Loucy (cell line): ENCODE measurements at regions not wholly inside any gene's neighbourhood (a gene's known extent, or its start where the extent isn't known, plus 50 kb on each side); places are given as distances from the start of the nearest gene placed in this dataset.

ENCODE experiments used
- CTCF ChIP-seq: fragments of 200-600 bp; sonication (generic); conservative IDR thresholded peaks from 2 replicates; pipeline ENCODE4 v1.5.1; 2014; ENCODE audit warnings: mild to moderate bottlenecking, antibody characterized with exemption, low read length
- EZH2phosphoT487 ChIP-seq: fragments of 200-600 bp; IDR thresholded peaks from 2 replicates; pipeline ENCODE4 v1.6.1; 2018; ENCODE audit warnings: antibody characterized with exemption, mild to moderate bottlenecking, moderate library complexity, borderline replicate concordance

GRCh38 chr1:173333581-173333980 lies 126.5 kb upstream of the TNFSF4 start:
- TF ChIP-seq CTCF = no peak
- TF ChIP-seq EZH2phosphoT487 = no peak
